NCI-H2227 treated with DMSO at 0.1 percent for 48 hours (cell line): ENCODE measurements at regions not wholly inside any gene's neighbourhood (a gene's known extent, or its start where the extent isn't known, plus 50 kb on each side); places are given as distances from the start of the nearest gene placed in this dataset.
"Not testable (repeated sequence)": the region's sequence is repeated elsewhere in the genome, so short reads cannot be mapped to it uniquely, and the experiment has no call there.

Source experiments
- DNase-seq: peaks from one replicate; lab custom pipeline; 2025; lab: John Stamatoyannopoulos, UW

- DNase-seq: no peak
Measured at GRCh38 chr5:154546719-154547118, 68.7 kb upstream of the HAND1 start.

GRCh38 chr5:154544646-154545045 lies 66.6 kb upstream of the HAND1 start:
- DNase-seq: no peak

- DNase-seq: no peak
Measured at GRCh38 chr5:154543380-154543779, 65.4 kb upstream of the HAND1 start.

GRCh38 chr5:154542581-154542980 lies 64.6 kb upstream of the HAND1 start:
- DNase-seq: no peak

GRCh38 chr5:154542000-154542399 lies 64.0 kb upstream of the HAND1 start:
- DNase-seq: no peak

GRCh38 chr5:154541553-154541952 lies 63.5 kb upstream of the HAND1 start:
- DNase-seq: no peak

GRCh38 chr5:154540600-154540999 lies 62.6 kb upstream of the HAND1 start:
- DNase-seq: no peak

- DNase-seq: no peak
Measured at GRCh38 chr5:154538492-154538891, 60.5 kb upstream of the HAND1 start.

GRCh38 chr5:154536439-154536838 lies 58.4 kb upstream of the HAND1 start:
- not testable (repeated sequence) for DNase-seq

- DNase-seq: no peak
Measured at GRCh38 chr5:154535535-154535934, 57.5 kb upstream of the HAND1 start.

- no peak for DNase-seq
Measured at GRCh38 chr5:154534457-154535050, 56.5 kb upstream of the HAND1 start.

GRCh38 chr5:154529282-154529681 lies 51.3 kb upstream of the HAND1 start:
- no peak for DNase-seq

GRCh38 chr5:154528005-154528594 lies 50.1 kb upstream of the HAND1 start:
- no peak for DNase-seq
